Activated CD8-positive, alpha-beta memory T cell treated with anti-CD3 and anti-CD28 coated beads, Interleukin-2, amount 50 U/mL, for 48 hours (primary cell): ENCODE measurements at regions not wholly inside any gene's neighbourhood (a gene's known extent, or its start where the extent isn't known, plus 50 kb on each side); places are given as distances from the start of the nearest gene placed in this dataset.
"Not testable (repeated sequence)": the region's sequence is repeated elsewhere in the genome, so short reads cannot be mapped to it uniquely, and the experiment has no call there.

ENCODE experiments used
- DNase-seq: peaks from one replicate; pipeline ENCODE4 v3.0.0-alpha.2; 2020

DNA sequence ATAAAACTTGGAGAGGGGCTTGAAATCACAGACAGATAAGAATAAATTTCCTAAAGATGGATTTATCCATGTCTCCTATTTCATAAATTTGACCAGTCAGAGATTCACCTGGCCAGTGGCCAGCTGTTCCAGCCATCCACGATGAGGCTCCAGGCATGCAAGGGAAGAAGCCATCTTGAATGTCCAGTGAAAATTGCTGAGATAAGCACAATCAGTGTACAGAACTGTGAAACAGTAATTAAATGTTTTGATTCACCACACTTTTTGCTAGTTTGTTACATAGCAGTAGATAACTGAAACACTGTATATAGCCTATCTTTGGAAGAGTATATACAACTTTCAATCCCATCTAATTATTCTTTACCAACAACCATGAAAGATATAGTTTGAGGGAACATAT lies 163.5 kb downstream of the HINT1 start:
- DNase-seq, result no peak

DNA sequence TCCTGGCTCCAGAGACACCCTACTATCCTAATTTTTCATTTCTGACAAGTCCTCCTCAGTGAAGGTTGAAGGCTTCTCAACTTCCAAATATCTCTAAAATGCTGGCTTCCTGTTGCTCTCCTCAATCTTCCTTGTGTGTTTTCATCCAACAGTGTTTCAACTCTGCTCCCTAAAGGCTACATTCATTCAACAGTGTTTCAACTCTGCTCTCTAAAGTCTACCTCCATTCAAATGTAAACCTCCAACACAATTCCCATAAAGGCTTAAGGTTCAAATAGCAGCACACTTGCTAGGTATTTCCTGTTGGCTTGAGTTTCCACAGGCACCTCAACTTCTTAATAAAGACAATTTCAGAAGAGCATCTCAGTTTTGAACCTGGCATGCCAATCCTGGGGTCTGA lies 164.8 kb downstream of the HINT1 start:
- DNase-seq, result no peak

DNA sequence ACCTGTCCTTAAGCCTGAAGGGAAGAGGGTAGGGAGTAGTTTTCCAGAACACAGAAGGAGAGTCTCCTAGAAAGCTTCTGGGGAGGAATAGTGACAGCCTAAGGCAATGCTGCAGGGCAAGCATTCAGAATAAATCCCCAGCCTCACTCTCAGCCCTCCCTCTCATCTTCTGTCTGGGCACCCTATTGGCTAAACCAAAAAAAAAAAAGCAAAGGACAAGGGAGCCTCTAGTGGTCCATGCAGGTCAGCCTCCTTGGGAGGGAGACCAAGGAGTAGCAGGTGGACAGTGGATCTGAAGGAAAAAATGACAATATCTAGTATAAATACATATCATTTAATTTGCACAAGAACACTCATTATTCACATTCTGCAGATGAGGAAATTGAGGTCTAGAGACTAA lies 168.3 kb downstream of the HINT1 start:
- not testable (repeated sequence) for DNase-seq

DNA sequence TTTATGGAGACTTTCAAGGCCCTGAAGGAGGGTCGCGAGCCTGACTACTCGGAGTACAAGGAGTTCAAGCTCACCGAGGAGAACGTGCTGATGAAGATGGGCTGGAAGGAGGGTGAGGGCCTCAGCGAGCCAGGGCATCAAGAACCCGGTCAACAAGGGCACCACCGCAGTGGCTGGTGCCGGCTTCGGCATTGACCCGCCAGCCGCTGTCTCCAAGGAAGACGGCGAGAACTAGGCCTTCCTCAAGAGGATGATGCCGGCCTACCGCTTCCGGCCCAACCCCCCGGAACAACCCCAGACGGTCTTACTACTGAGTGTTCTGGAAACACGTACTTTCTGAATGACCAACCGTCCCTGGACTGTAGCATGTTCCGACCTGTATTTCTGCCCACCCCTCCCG lies 169.2 kb downstream of the HINT1 start:
- no peak for DNase-seq

DNA sequence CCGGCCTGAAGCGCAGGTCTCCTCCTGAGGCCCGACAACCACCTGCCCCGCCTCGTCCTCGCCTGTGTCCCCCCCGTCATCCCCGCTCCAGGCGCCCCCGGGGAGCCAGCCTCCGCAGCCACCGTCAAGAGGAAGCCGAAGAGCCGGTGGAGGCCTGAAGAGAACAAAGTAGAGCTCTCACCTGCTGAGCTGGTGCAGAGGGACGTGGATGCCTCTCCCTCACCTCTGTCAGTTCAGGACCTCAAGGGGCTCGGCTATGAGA lies 169.9 kb downstream of the HINT1 start:
- DNase-seq, result no peak

DNA sequence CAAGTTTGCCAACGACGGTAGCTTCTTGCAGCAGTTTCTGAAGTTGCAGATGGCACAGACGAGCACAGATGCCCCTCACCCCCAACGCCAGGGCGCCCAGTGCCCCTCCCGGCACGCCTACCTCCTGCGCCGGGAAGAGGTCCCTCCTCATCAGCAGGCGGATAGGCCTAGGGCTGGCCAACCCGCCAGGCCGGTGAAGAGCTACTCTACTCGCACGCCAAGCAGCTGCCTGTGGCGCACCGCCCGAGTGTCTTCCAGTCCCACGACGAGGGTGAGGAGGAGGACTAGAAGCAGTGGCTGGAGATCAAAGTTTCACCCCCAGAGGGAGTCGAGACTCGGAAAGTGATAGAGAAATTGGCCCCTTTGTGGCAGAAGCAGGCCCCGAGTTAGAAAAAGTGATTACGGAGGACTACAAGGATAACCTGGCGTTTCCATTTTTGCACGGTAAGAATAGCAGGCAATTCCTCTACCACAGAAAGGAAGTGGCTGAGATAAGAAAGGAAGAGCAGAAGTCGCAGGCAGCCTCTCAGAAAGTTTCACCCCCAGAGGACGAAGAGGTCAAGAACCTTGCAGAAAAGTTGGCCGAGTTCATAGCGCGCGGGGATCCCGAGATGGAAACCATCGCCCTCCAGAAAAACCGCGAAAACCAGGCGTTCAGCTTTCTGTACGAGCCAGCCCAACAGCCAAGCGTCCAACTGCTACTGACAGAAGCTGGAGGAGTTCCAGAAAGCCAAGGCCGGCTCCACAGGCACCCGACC lies 170.4 kb downstream of the HINT1 start:
- DNase-seq, result no peak

DNA sequence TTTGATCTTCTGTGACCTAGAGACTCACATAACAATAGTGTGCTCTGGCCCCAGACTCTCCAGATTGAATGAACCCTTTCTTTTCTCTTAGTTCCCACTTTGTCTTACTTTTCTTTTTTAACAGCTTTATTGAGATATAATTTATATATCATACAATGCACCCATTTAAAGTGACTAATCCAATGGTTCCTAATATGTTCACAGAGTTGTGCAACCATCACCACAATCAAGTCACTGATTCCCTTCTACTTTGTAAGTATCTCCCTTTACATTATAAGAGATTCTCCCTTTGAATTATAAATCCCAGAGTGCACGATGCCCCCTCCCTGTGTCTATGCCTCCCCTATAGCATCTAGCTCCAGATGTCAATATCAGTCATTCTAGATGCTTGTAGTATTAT lies 172.4 kb downstream of the HINT1 start:
- DNase-seq, result no peak

DNA sequence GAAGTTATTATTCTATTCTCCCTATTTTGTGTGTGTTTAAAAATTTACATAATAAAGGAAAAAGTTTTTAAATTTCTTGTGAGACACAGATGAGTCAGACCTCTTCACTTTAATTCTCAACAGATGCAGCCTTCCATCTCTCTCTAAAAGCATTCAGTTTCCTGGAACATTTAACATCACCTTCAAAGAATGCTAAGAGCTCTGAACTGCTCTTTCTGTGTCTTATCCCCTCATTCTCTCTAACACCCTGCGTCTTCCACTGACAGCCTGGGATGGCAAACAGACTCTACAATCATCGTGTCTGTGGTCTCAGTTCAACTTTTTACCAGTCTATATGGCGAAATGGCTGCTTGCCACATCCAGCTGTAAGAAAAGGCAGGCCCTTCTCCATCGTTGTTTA lies 173.0 kb downstream of the HINT1 start:
- DNase-seq, result no peak

DNA sequence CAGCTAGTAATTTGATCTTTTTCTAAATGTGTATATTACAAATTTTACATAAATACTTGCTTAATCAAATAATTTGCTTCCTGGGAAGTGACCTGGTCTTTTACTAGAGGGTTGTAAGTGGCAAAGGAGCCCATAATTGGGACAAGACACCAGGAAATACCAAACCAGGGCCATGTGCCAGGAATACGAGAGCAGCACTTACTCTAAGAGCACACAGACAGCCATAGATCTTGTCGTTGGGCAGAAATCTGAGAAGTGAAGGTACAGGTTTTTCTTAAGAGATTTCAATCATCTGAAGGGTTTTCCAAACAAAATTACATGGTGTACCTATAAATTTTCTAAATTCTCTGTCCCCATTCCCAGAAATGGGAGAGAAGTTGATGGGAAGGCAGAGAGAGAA lies 179.3 kb downstream of the HINT1 start:
- no peak for DNase-seq

DNA sequence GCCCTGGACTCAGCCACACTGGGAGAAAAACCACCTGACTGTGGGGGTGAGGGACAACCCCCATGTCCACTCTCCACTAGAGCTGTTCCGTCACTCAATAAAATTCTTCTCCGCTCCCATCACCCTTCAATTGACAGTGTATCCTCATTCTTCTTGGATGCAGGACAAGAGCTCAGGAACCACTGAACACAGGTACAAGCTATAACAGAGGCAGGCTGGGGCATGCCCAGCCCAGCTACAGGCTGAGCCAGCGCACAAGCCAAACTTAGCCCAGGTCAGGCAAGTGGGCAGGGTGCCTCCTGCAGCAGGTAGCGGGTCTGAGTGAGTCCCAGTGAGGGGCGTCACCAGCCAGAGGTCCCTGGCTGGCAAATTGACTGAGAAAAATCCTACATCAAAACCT lies 183.4 kb downstream of the HINT1 start:
- no peak for DNase-seq

DNA sequence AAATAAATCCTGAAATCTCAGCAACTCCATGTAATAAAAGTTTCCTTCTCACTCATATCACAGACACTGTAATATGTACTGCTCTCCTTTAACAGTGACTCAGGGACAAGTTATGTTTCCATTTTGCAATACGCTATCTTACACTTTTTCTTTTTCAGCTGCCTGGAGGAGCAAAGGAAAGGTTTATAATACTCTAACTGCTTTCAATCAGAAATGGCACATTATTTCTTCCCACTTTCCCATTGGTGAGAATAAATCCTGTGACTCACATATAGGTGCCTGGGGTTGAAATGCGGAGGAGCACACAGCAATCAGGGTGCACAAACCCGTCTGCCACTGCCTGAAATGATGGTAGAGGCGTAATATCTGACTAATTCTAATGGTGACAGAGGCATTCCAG lies 186.6 kb downstream of the HINT1 start:
- DNase-seq, result no peak

DNA sequence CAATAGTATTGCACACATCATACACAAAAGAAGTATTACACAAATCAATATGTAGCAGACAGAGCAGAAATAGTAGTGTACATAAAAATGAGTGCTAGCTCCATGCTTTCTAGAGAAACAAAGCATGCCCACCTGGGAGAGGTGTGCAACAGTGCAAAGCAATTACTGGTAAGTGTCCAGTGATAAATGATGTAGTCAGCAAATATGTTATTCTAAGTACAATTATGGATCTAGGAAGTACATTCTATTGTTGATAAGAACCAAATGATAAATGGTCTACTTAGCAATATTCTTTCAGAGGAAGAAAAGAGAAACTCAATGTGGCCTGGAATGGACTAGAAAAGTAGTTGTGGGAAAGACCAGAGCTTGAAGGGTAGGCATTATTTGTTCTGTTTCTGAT lies 188.6 kb downstream of the HINT1 start:
- no peak for DNase-seq

DNA sequence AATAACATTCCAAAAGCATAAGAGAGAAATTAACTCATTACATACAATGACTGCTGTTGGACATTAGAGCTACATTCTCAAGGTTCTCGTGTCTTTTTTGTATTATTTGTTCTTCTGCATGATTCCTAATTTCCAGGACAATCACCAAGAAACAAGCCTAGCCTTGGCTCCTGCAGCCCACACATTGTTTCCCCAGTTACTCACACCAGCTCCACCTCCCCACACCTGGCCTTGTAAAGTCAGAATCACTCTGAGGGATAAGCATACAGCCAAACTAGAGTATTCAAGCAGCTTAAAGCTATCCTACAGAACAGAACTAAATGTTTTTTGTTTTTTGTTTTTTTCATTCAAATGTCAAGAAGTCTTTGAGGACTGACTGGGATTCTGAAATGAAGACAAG lies 189.2 kb downstream of the HINT1 start:
- DNase-seq, result no peak

DNA sequence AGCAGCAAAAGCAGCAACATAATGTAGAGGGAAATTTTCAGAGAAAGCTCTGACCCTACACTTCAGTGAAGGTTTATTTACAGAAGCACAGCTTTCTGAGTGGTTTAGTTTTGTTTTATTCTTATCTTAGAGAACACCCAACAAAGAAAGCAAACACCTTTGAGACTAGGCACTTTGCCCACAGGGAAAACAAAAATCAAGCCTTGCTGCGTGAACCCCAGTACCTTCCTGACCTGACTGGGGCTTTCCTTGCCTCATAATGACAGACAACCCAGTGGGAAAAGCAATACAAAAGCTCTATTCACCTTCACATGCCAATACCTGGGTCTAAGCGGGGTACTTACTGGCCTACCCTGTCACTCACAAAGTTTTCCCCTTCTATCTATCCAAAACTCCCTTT lies 189.8 kb downstream of the HINT1 start:
- DNase-seq, result no peak

DNA sequence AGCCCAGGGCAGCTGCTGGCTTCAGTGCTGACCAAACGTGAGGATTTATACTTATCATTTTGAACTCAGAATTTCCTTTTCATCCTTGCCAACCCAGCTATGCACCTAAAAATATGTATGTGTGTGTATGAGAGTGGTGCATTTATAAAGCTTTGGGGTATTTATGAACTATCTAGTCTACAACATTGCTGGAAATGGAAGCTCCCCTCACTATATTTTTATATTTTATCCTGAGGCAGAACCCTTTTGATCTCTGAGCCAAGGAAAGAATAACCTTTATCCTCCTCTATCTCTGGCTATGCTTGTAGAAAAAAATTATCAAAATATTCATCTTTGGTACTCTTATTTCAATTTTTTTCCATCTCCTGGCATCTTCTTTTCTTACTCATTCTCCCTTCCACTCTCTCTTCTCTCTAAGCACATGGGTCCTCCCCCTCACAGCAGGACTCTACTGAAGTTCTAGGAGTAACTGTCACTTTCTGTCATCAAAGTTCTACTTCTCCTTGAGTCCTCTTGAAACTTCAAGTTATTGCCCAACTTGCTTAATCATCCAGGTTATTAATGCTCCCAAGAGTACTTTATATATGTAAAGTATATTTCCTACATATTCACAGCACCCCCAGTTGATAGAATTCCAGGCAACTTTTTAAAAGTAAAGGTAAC lies 190.9 kb downstream of the HINT1 start:
- no peak for DNase-seq

DNA sequence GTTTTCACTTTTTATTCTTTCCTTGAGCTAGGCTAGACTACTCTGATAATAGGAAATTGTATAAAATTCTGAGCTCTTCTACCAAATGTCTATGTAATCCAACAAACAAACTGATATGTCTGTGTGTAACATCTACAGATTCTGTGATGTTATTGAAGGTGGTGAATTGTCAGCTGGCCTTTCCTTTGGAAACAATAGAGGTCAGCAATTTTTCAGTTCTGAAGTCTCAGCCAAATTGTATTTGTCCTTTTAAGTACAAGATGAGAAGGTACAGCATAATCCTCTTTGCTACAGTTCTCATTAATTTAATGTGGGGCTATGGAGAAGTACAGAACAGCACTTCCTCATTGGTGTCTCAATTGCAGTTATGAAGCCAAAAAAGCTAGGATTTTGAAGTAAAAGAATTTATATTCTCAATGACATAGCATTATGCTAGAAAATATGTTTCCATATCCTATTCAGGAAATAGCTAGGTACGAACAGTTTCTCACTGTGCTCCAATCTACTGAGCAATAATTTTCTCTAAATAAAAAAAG lies 198.0 kb downstream of the HINT1 start:
- DNase-seq, result no peak

DNA sequence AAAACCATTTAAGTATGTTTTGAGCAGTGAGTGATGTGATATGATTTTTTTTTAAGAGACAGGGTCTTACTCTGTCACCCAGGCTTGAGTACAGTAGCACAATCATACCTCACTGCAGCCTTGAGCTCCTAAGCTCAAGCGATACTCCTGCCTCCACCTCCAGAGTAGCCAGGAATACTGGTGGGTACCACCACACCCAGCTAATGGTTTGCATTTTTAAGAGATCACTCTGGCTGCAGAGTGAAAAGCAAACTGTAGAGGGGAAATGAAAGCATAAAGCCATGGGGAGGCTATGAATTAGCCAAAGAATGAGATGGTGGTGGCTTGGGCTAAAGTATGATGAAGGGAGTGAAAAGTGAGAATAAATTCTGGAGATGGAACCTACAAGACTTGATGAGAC lies 199.1 kb downstream of the HINT1 start:
- DNase-seq, result no peak

DNA sequence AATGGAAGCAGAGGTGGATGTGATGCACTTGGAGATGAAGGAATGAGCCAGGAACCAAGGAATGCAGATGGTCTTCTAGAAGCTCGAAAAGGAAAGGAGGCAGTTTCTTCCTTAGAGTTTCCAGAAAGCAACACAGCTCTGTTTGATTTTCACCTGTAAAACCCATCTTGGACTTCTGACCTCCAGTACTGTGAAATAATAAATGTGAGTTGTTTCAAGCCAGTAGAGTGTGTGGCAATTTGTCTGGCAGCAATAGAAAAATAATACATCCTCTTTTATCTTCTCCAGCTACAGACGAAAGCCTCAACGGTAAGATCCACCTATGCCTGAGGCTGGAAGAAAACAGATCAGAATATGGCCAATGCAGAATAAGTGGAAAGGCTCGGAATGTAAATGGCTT lies 199.7 kb downstream of the HINT1 start:
- DNase-seq, result no peak

DNA sequence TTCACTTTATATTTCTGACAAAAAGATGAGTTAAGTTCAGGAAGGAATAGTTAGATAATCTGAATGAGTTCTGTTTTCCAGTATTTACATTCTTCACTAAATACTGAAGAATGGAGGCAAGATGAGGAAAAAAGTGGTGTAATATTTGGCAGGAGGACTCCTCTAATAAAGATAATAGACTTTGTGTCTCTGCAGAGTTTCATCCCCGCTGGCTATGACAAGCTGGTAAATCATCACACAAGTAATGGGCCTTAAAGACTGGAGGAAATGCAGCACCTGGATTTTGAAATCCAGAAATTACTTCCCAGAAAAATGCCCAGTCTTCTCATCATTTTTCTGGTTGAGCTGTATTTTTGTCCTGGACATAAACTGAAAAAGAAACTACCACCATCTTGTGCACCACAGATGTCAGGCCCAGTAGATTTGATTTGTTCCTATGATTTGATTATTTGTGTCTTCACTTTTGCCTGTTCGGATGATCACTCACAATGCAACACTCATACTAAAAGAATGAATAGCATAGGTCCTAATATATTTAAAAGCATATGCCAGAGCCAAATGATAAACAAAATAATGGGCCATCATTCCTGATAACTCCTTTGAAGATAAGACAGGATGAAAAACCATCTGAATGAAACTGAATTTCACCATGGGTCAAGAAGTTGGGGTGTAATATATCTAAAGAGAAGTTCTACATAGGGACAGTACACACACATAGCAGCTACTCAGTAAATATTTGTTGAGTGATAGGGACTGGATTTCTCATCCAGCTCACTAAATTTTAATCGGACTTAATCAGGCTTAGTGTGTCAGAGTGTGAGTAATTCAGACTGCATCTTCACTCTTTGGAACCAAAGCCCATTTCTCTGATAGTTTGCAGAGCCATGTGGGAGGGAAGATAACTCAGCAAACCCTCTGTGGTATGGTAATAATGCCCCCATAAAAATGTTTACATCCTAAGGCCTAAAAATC lies 200.5 kb downstream of the HINT1 start:
- DNase-seq, result no peak

DNA sequence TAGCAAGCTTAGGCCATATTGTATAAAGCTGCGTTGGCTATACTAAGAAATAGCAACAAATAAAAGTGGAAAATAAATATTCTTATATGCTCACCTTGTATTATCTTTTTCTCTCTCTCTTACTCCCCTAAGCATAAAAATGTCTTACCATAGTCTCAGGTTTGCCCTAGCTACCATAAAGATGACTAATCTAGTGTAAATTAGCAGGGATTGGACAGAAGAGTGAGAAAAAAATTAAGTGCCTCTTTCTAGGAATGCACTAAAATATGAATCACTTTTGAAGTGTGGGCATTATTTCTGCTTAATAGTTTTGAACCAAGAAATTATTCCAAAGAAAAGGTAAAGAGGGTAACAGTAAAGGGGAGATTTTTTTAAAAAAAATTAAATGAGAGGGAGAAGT lies 201.3 kb downstream of the HINT1 start:
- no peak for DNase-seq

DNA sequence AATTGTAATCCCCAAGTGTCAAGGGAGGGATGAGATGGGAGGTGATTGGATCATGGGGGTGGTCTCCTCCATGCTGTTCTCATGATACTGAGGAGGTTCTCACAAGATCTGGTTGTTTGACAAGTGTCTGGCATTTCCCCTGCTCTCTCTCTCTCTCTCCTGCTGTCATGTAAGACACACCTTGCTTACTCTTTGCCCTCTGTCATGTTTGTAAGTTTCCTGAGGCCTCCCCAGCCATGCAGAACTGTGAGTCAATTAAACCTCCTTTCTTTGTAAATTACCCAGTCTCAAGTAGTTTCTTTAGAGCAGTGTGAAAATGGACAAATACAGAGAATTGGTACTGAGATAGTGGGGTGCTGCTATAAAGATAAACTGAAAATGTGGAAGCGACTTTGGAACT lies 207.9 kb downstream of the HINT1 start:
- DNase-seq, result no peak

DNA sequence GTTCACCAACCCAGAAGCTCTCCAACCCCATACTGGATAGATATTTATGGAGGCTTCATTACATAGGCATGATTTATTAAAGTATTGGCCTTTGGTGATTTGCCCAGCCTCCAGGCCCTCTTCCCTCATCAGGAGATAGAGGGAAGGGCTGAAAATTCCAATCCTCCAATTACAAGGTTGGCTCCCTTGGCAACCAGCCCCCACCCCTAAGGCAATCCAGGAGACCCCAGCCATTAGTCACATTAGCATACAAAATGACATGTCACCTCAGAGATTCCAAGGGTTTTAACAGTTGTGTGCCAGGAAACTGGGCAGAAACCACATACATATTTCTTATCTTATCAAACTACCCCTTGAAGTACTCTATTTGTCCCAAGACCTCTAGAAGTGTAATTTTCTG lies 210.0 kb downstream of the HINT1 start:
- no peak for DNase-seq

DNA sequence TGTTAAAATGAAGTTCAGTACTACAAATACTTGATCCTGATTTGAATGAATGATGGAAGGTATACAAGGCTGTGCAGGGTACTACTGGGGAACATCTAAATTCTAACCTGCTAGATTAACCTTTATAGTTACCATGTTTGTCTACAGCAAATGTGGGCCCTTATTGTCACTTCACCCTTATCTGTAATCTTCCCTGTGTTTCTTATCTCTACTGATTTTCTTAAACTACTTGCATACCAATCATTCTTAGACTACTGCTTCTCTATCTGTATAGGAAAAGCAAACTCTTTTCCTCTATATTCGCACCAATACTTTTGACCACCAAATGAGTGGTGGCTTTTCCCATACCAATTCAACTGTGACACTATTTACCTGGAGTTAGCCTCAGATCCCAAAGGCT lies 210.7 kb downstream of the HINT1 start:
- no peak for DNase-seq

DNA sequence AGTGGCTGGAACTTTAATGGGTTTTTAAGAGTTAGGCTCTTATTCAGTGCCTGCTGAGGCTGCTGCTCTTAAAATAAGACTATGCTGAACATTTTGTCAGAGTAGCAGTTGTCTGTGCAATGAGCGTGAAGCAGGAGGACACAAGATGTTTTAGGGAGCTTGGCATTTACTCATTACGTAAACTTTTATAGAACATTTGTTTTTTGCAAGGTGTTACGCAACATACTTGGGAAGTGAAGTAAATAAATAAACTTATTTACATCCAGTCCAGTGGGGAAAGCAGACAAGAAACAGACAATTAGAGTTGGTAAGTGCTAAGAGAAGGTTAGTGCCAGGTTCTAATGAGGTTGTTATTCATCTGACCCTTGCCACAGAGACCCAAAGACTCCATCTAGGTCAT lies 226.0 kb downstream of the HINT1 start:
- DNase-seq, result no peak
